Urothelium cell line (cell line): ENCODE measurements at regions not wholly inside any gene's neighbourhood (a gene's known extent, or its start where the extent isn't known, plus 50 kb on each side); places are given as distances from the start of the nearest gene placed in this dataset.
A peak's percentile ranks its signal among the peaks of the same experiment; 100 is the strongest.
"Not testable (repeated sequence)": the region's sequence is repeated elsewhere in the genome, so short reads cannot be mapped to it uniquely, and the experiment has no call there.

Experiments used
- DNase-seq: peaks from one replicate; pipeline ENCODE4 v3.0.0; 2011; ENCODE audit warnings: low spot score, mixed read lengths
- FAIRE-seq: peaks from 2 replicates; lab custom pipeline; 2011; peaks lifted over from hg19 to GRCh38; lab: Jason Lieb, UNC

DNA sequence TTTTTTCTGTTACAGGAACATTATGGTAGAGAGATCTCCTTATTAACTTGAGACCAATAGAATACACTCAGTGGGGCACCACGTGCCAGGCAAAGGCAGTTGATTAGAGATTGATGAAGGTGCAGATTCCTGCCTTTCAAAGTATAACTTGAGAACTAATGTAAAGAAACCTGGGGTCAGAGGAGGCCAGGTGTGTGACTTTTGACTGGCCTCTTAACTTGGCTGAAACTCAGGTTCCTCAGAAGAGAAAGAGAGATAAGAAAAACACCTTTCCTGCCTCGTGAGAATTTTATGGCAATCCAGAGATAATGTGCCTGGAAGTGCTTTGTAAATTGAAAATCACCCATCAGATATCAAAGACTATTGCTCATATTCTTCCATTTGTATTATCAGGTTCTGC lies 110.7 kb upstream of the GZMB start:
- FAIRE-seq = no peak

DNA sequence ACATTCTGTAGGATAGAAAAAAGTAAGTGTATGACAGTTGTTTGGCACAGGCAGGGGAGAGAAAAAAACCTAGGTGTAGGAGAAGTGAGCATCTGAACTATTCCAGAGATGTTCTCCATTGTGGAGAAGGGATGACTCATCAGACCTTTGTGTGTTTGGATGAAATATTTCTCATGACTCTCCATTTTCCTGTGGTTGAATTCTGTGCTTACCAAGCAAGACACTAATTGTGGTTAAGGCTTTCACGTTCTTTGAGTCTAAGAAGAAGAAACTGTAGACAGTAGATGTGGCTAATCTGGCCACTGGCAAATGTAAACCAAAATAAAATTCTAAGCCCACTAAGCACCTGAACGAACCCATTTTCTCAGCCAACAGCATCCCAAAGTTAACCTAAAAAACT lies 107.9 kb upstream of the GZMB start:
- FAIRE-seq = no peak
- peak; percentile 81 for DNase-seq

More for the DNA sequence above, 110.7 kb upstream of the GZMB start:
- no peak for DNase-seq

DNA sequence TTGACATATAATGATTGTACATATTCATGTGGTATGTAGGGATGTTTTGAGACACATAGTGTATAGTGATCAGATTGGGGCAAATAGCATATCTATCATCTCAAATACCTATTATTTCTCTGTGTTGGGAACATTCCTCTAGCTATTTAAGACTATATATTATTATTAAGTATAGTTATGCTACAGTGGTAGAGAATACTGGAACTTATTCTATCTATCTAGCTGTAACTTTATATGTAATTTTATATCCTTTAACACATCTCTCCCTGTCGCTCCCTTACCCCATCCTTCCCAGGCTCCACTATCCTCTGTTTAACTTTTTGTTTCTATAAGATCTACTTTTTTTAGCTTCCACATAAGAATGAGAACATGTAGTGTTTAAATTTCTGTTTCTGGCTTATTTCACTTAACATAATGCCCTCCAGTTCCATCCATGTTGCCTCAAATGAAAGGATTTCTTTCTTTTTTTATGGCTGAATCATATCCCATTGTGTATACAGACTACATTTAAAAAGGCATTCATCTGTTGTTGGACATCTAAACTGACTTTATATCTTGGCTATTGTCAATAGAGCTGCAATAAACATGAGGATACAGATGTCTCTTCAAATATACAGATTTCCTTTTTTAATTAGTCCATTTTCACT lies 102.1 kb upstream of the GZMB start:
- DNase-seq (no peak), FAIRE-seq (no peak)

GRCh38 chr14:24734917-24735500 lies 101.0 kb upstream of the GZMB start:
- FAIRE-seq = no peak
- DNase-seq = peak; percentile 53

GRCh38 chr14:24726480-24726879 lies 92.5 kb upstream of the GZMB start:
- no peak for FAIRE-seq

GRCh38 chr14:24725311-24725710 lies 91.3 kb upstream of the GZMB start:
- no peak for DNase-seq
- FAIRE-seq = no peak

More at GRCh38 chr14:24726480-24726879, 92.5 kb upstream of the GZMB start:
- DNase-seq = no peak

DNA sequence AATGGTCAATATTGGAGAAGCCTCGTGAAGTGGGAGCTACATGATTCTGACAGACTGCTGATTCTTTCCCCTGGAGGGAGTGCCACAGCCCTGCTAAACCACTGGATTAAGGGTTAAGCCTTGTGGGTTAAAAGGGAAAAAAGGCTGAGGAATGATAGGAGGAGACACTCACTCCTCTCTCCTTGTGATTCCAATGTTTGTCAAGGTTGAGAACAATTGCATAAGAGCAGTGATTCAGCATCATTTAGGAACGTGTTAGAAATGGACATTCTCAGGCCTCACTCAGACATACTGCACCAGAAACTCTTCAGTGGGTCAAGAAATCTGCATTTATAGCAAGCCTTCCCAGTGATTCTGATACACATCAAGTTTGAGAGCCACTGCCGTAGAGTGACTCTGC lies 87.8 kb upstream of the GZMB start:
- FAIRE-seq = no peak
- DNase-seq = no peak

- FAIRE-seq (no peak), DNase-seq (no peak)
Measured at GRCh38 chr14:24715239-24715638, 81.2 kb upstream of the GZMB start.

GRCh38 chr14:24713404-24713803 lies 79.4 kb upstream of the GZMB start:
- DNase-seq (no peak), FAIRE-seq (no peak)

DNA sequence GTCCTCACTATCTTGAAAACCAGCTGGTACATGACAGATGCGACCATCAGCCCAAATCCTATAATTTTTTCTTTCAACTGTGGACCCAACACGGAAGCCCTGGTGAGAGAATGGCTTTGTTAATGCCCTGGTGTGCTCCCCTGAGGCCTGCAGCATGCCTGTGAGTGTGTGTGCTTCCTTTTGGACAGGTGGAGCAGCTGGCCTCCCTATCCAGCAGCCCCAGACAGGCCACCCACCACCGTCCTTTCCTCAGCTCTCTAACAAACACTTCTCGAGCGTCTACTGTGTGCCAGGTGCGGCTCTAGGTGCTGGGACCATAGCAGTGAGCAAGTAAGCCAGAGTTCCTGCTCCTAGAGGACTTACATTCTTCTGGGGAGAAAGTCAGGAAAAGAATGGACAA lies 78.9 kb upstream of the GZMB start:
- FAIRE-seq = no peak
- no peak for DNase-seq

- no peak for FAIRE-seq
- no peak for DNase-seq
Measured at GRCh38 chr14:24712374-24712773, 78.4 kb upstream of the GZMB start.

DNA sequence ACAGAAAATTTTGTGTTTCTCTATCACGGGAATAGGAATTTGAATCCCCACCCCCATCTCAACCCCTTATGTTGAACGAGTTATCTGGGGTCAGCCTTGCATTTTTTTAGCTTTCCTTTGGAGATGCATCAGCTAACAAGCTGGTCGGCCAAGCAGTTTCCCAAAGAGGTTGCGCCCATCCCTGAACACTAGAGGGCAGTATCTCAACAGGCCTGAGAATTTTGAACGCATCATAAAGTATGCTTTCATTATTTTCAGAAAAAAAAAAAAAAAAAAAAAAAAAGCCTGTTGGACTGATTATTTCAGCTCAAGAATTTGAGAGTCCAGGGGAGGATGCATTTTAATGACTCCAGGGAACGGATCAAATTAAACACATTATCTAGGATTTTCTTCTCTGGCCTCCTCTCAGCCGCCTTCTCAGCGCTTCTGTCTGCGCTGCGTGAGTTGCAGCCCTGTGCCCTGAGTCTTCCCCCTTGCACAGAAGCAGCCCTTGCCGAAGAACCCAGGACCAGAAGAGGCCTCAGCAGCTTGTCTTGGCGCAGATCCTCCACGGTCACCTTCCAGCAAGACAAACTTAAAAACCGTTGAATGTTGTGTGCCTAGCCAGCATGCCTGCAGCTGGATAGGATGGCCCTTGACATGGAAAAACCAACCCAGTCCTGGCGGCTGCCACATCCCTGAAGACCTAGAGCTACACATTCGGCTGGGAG lies 76.6 kb upstream of the GZMB start:
- no peak for FAIRE-seq
- DNase-seq = peak; percentile 66

- DNase-seq (no peak), FAIRE-seq (no peak)
Measured at GRCh38 chr14:24708684-24709083, 74.7 kb upstream of the GZMB start.

DNA sequence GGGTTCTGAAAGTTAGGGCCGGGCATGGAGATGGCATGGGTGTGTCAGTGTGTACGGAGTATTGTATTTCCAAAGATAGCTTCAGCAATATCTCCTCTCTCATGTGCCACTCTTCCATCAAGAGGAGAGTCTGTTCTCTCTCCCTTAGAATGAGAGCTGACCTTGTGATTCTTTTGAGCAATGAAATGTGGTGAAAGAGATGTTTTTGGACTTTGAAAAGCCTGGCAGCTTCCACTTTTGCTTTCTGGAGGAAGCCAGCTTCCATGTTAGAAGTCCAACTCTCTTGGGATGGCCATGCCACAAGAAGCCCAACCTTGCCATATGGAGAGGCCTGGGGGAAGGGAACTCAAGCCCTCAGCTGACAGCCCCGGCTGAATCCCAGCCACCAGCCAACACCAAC lies 72.4 kb upstream of the GZMB start:
- DNase-seq (no peak), FAIRE-seq (no peak)

- FAIRE-seq (no peak), DNase-seq (no peak)
Measured at GRCh38 chr14:24705840-24706239, 71.8 kb upstream of the GZMB start.

GRCh38 chr14:24701062-24701461 lies 67.1 kb upstream of the GZMB start:
- FAIRE-seq (no peak), DNase-seq (no peak)

GRCh38 chr14:24700511-24700910 lies 66.5 kb upstream of the GZMB start:
- no peak for DNase-seq
- no peak for FAIRE-seq

DNA sequence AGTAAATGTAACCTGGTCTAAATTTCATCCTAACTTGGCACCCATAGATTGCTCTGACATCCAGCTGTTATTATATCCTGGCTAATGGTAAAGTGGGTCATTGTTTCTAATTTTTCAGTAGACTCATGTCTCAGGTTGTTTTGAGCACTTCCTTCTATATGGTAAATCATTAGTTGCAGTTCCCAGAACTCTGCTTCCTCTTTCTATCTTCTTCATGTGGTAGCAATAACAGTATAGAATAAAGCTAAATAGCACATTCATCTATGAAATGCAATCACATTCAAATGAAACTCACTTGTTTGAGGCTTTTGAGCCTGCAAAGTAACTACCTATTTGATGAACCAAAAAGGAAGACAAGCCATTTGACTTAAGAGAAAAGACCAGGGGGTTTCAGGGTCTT lies 65.1 kb upstream of the GZMB start:
- FAIRE-seq = no peak

GRCh38 chr14:24696280-24696920 lies 62.4 kb upstream of the GZMB start:
- not testable (repeated sequence) for DNase-seq, FAIRE-seq

More for the DNA sequence above, 65.1 kb upstream of the GZMB start:
- no peak for DNase-seq

DNA sequence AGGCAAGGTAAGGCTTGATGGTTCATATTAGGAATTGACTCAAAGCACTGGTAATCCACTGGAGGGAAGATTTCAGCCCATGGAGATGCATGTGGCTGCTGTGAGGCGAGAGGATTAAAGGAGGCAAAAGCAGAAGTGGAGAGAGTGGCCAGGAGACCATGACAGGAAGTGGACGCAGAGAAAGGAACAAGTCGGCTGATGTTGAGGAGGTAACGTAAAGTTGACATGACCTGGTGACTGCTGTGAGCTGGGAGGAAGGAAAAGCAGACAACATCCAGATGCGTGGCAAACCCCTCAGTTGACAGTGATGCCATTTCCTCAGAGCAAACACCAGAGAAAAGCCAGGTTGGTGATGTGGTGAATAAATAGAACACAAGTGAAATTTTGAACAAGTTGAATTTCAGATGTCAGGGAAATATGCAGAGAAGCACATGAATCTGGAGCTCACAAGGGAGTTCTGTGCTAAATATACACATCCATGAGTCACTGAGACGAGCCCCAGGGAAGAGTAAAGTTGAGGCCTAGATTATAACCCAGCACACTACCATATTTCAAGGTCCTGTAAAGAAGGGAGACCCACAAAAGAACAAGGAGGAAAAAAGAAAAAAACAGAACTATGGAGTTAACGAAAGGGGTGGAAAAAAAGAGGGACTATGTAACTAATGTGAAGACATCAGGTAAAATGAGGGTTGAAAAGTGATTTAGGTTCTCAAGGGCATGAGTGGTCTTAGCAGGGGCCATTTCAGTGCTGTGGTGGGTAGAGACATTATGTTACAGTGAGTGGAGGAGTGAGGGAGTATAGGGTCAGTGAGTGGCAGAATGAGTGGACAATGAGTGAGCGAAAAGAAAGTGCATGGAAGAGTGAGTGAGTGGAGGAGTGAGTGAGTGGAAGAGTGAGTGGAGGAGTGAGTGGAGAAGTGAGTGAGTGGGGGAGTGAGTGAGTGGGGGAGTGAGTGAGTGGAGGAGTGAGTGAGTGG lies 61.6 kb upstream of the GZMB start:
- FAIRE-seq = no peak
- no peak for DNase-seq

DNA sequence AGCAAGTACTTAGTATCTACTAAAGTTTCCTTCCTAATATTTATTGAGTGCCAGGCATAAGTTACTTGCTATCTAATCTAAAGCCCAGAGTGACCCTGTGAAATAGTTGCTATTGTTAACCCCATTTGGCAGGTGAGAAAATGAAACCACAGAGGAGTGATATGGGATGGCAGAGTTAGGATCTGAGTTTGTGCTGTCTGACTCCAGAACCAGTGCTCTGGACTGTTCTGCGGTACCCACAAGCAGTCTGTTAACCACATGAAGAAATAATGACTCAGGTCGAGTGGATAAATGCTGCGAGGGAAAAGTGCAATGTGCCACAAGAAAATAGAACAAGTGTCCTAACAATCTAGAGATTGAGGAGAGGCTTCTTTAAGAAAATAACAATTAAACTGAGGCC lies 60.7 kb upstream of the GZMB start:
- DNase-seq (no peak), FAIRE-seq (no peak)
